Esophagus (tissue), 2 donors: ENCODE measurements at regions not wholly inside any gene's neighbourhood (a gene's known extent, or its start where the extent isn't known, plus 50 kb on each side); places are given as distances from the start of the nearest gene placed in this dataset.
"Not testable (repeated sequence)": the region's sequence is repeated elsewhere in the genome, so short reads cannot be mapped to it uniquely, and the experiment has no call there.

ENCODE experiments used
- H3K27ac ChIP-seq, 2 donors: one replicate each; pipeline ENCODE4 v1.5.1; 2013; ENCODE audit warnings: low read depth in 2 of 2, mild to moderate bottlenecking in 2 of 2, inconsistent platforms in 1 of 2, low read length in 1 of 2, moderate library complexity in 1 of 2
- H3K27me3 ChIP-seq, 2 donors: one replicate each; pipeline ENCODE4 v1.6.1; 2013; ENCODE audit warnings: low read length in 2 of 2, control low read depth in 1 of 2, mild to moderate bottlenecking in 1 of 2; ENCODE audit not compliant: insufficient read depth in 2 of 2, control insufficient read depth in 1 of 2
- H3K36me3 ChIP-seq, 2 donors: one replicate each; pipeline ENCODE4 v1.6.1; 2013; ENCODE audit warnings: low read length in 1 of 2; ENCODE audit not compliant: control insufficient read depth in 2 of 2, insufficient read depth in 2 of 2
- H3K4me1 ChIP-seq, 2 donors: one replicate each; pipeline ENCODE4 v1.6.1; 2013; ENCODE audit warnings: low read length in 1 of 2; ENCODE audit not compliant: control insufficient read depth in 2 of 2, insufficient read depth in 2 of 2
- H3K4me3 ChIP-seq, 2 donors: one replicate each; pipeline ENCODE4 v1.5.1; 2013; ENCODE audit warnings: low read length in 2 of 2, mild to moderate bottlenecking in 2 of 2, low read depth in 1 of 2, moderate library complexity in 1 of 2
- H3K9me3 ChIP-seq, 2 donors: one replicate each; pipeline ENCODE4 v1.6.1; 2013; ENCODE audit warnings: mild to moderate bottlenecking in 2 of 2, low read depth in 1 of 2, low read length in 1 of 2, moderate library complexity in 1 of 2; ENCODE audit not compliant: control insufficient read depth in 2 of 2, insufficient read depth in 1 of 2
- WGBS, 2 donors: extraction: QIAGEN DNeasy Blood & Tissue Kit; methylation state at CpG; one replicate each; pipeline ENCODE4 v1.1.7; 2013; 5-methylcytosine and 5-hydroxymethylcytosine counted together
- donor health status: healthy with polysubstance abuse.
- donor health status: Bipolar disorder and iron deficiency.

GRCh38 chr7:4533339-4533738 is 148.8 kb upstream of the FOXK1 start:
- not testable (repeated sequence) for H3K4me3 ChIP-seq, H3K36me3 ChIP-seq, H3K9me3 ChIP-seq, H3K27ac ChIP-seq, H3K4me1 ChIP-seq, H3K27me3 ChIP-seq
- 76 to 77% methylated on average over 12 of the region's 12 CpGs for WGBS, 2 donors

DNA sequence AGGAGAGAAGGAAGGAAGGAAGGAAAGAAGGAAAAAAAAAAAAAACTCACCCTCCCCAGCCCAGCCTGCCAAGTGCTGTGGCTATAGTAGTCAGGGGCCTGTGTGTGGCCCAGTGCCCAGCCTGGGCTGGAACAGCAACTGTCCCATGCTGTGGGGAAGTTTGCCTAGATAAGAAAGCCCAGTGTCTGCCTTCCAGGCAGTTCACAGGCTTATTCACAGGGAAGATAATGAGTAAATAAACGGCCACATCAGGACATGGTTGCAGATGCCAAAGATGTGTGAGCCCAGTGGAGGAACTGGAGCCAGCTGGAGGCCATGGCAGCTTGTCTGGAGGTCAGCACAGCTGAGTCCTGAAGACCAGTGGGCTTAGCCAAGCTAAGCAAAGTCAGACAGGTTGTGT is 132.4 kb upstream of the FOXK1 start:
- H3K27me3 ChIP-seq, result no peaks in the 10 kb centered on the region
- H3K4me3 ChIP-seq, result no peak overlapping the region
- no peaks in the 10 kb centered on the region for H3K4me1 ChIP-seq
- 7 to 13% methylated on average over 1 of the region's 1 CpG for WGBS, 2 donors
- H3K27ac ChIP-seq, result no peak overlapping the region
- no peaks in the 10 kb centered on the region for H3K36me3 ChIP-seq
- peaks cover 0 to 2% of the 10 kb centered on the region in 2 donors for H3K9me3 ChIP-seq

- H3K4me1 ChIP-seq, result no peaks in the 10 kb centered on the region
- 0 to 17% methylated on average over 1 of the region's 1 CpG for WGBS, 2 donors
- no peaks in the 10 kb centered on the region for H3K27me3 ChIP-seq
Observed at GRCh38 chr7:4550117-4550516, 132.0 kb upstream of the FOXK1 start.

DNA sequence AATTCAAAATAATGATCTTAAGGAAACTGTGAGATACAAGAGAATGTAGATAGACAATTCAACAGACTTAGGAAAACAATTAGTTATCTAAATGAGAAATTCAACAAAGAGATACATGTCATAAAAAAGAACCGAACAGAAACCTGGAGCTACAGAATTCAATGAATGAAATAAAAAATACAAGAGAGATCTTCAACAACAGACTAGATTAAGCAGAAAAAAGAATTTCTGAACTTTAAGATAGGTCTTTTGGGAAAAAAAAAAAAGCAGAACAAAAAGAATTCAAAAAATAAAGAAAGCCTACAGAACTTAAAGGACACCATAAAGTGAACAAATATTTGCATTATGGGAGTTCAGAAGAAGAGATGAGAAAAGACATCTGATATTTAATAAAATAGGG is 129.1 kb upstream of the FOXK1 start:
- H3K4me3 ChIP-seq, result no peak overlapping the region
- H3K36me3 ChIP-seq, result no peaks in the 10 kb centered on the region
- whole genome bisulfite sequencing, 2 donors, result 78 to 90% methylated on average over 1 of the region's 1 CpG
- peaks cover 0 to 2% of the 10 kb centered on the region in 2 donors for H3K9me3 ChIP-seq
- no peaks in the 10 kb centered on the region for H3K4me1 ChIP-seq
- no peaks in the 10 kb centered on the region for H3K27me3 ChIP-seq
- H3K27ac ChIP-seq, result no peak overlapping the region

More at GRCh38 chr7:4550117-4550516, 132.0 kb upstream of the FOXK1 start:
- no peaks in the 10 kb centered on the region for H3K36me3 ChIP-seq
- peaks cover 0 to 2% of the 10 kb centered on the region in 2 donors for H3K9me3 ChIP-seq
- H3K27ac ChIP-seq, result no peak overlapping the region
- no peak overlapping the region for H3K4me3 ChIP-seq

DNA sequence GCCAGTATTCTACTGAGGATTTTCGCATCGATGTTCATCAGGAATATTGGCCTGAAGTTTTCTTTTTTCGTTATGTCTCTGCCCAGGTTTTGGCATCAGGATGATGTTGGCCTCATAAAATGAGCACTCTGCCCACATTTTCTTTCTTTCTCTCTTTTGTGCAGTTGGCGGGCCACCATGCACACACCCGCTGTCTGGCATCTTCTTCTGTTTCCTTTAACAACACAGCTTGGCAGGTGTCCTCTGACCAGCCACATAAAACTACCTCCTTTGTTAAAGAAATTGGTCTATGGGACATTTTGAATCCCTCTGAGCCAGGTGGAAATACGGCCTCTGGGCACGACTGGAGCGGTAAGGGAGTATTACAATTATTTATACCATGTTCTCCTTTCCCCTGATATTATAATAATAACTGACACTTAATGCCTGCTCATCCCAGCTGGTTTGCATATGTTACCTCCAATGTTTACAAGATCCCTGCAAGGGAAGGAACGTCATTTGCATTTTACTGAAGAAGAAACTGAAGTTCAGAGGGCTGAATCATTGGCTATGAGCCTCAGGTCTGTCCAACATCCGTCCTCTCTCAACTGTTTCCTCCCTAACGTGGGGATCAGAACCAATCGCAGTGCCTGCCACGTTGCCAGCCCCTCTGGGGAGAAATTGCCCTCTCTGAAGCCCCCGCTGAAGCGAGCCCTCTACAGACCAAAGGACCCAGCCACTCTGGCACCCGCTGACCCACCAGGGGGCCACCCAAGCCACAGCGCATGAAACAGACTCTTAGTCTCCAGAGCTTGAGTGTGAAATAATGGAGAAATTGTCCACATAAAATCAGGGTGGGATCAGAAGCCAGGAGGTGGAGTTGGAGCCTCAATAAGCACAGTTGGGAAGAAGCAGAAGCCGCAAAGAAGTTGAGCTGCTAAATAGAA is 125.0 kb upstream of the FOXK1 start:
- Histone ChIP-seq H3K27me3 (no peaks in the 10 kb centered on the region), H3K4me1 (no peaks in the 10 kb centered on the region), H3K4me3 (no peak overlapping the region), H3K27ac (no peak overlapping the region), H3K36me3 (no peaks in the 10 kb centered on the region), H3K9me3 (no peaks in the 10 kb centered on the region)
- 63 to 66% methylated on average over 18 of the region's 18 CpGs for WGBS, 2 donors

- H3K4me1 ChIP-seq, result peaks cover 0 to 2% of the 10 kb centered on the region in 2 donors
- no peaks in the 10 kb centered on the region for H3K27me3 ChIP-seq
- no peak overlapping the region for H3K27ac ChIP-seq
- H3K36me3 ChIP-seq, result no peaks in the 10 kb centered on the region
- no peaks in the 10 kb centered on the region for H3K9me3 ChIP-seq
- H3K4me3 ChIP-seq, result no peak overlapping the region
- WGBS, 2 donors, result 47 to 50% methylated on average over 3 of the region's 3 CpGs
Observed at GRCh38 chr7:4561795-4562194, 120.3 kb upstream of the FOXK1 start.

- Histone ChIP-seq H3K4me3 (no peak overlapping the region), H3K27me3 (no peaks in the 10 kb centered on the region), H3K4me1 (peaks cover 0 to 2% of the 10 kb centered on the region in 2 donors), H3K9me3 (no peaks in the 10 kb centered on the region), H3K36me3 (no peaks in the 10 kb centered on the region), H3K27ac (no peak overlapping the region)
- 89 to 90% methylated on average over 2 of the region's 2 CpGs for WGBS, 2 donors
Observed at GRCh38 chr7:4566714-4567113, 115.4 kb upstream of the FOXK1 start.

GRCh38 chr7:4574851-4575250 is 107.2 kb upstream of the FOXK1 start:
- Histone ChIP-seq H3K36me3 (no peaks in the 10 kb centered on the region), H3K27me3 (no peaks in the 10 kb centered on the region), H3K4me1 (no peaks in the 10 kb centered on the region), H3K27ac (no peak overlapping the region), H3K9me3 (no peaks in the 10 kb centered on the region), H3K4me3 (no peak overlapping the region)

- Histone ChIP-seq H3K36me3 (no peaks in the 10 kb centered on the region), H3K9me3 (no peaks in the 10 kb centered on the region), H3K4me1 (no peaks in the 10 kb centered on the region), H3K27ac (no peak overlapping the region), H3K27me3 (no peaks in the 10 kb centered on the region), H3K4me3 (no peak overlapping the region)
- 92 to 96% methylated on average over 3 of the region's 3 CpGs for WGBS, 2 donors
Observed at GRCh38 chr7:4575254-4575653, 106.8 kb upstream of the FOXK1 start.
